Endothelial cell of umbilical vein (primary cell): ENCODE measurements at regions not wholly inside any gene's neighbourhood (a gene's known extent, or its start where the extent isn't known, plus 50 kb on each side); places are given as distances from the start of the nearest gene placed in this dataset.

Experiments used
- CTCF ChIP-seq, 2 donors: IDR thresholded peaks; 1 replicate in 1 of 2; 2 replicates in 1 of 2; pipeline ENCODE4 v1.5.1; 2011; ENCODE audit warnings: low read length in 2 of 2, mild to moderate bottlenecking in 2 of 2, moderate library complexity in 2 of 2, control low read depth in 1 of 2, inconsistent platforms in 1 of 2, low read depth in 1 of 2; ENCODE audit not compliant: insufficient read depth in 1 of 2; ENCODE audit errors: extremely low read depth in 1 of 2
- EZH2 ChIP-seq: IDR thresholded peaks from 2 replicates; pipeline ENCODE4 v1.6.1; 2012; ENCODE audit warnings: borderline replicate concordance, low read depth, mild to moderate bottlenecking, moderate library complexity, low read length, inconsistent platforms; ENCODE audit not compliant: severe bottlenecking
- FOS ChIP-seq: IDR thresholded peaks from 2 replicates; pipeline ENCODE4 v1.6.1; 2011; ENCODE audit warnings: mild to moderate bottlenecking, low read length, moderate library complexity, borderline replicate concordance; ENCODE audit not compliant: insufficient read depth
- GATA2 ChIP-seq: IDR thresholded peaks from 2 replicates; pipeline ENCODE4 v1.7.0; 2011; ENCODE audit warnings: low read depth, mild to moderate bottlenecking, moderate library complexity, mixed read lengths, low read length; ENCODE audit not compliant: insufficient read length, insufficient read depth
- MAX ChIP-seq: IDR thresholded peaks from 2 replicates; pipeline ENCODE4 v1.6.1; 2011; ENCODE audit not compliant: insufficient read depth, insufficient read length
- POLR2A ChIP-seq: IDR thresholded peaks from 2 replicates; pipeline ENCODE4 v1.6.1; 2012; ENCODE audit warnings: low read depth, mild to moderate bottlenecking, control low read depth, low read length
- POLR2AphosphoS5 ChIP-seq: IDR thresholded peaks from 2 replicates; pipeline ENCODE4 v1.6.1; 2012; ENCODE audit warnings: low read depth, mild to moderate bottlenecking, control low read depth, low read length, moderate library complexity; ENCODE audit not compliant: insufficient read depth

- TF ChIP-seq POLR2AphosphoS5: no peak
- no peak for TF ChIP-seq EZH2
- no peak for TF ChIP-seq CTCF (IDR thresholded peaks at IDR 0.05; ENCODE audit: extremely low read depth in 1 of 2, insufficient read depth in 1 of 2, low read depth in 1 of 2, low read length in 2 of 2)
- no peak for TF ChIP-seq MAX
- no peak for TF ChIP-seq POLR2A
- no peak for TF ChIP-seq FOS
- TF ChIP-seq GATA2: no peak
These were observed 550.3 kb downstream of the RAB28 start for GRCh38 chr4:12933760-12934221.
